ENCODE measurements at regions not wholly inside any gene's neighbourhood (a gene's known extent, or its start where the extent isn't known, plus 50 kb on each side); places are given as distances from the start of the nearest gene placed in this dataset.

DNA sequence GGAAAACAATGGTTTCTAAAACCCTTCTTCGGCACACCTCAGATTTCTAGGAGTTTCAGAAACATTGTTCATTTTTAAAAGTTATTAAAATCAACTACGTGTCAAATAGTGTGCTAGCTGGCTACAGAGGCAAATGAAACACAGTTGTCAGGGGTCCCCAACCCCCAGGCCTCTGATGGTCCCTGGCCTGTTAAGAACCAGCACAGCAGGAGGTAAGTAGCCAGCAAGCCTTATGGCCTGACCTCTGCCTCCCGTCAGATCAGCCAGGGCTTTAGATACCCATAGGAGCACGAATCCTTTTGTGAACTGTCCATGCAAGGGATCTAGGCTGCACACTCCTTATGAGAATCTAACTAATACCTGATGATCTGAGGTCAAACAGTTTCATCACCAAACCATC is 648.2 kb downstream of the FAM181B start:
- H3F3A ChIP-seq (ENCODE audit: control insufficient read depth, insufficient read depth) = no peaks in the 10 kb centered on the region
- no peak for TF ChIP-seq EZH2phosphoT487 (IDR thresholded peaks at IDR 0.05; ENCODE audit: borderline replicate concordance, low read length)
- TF ChIP-seq, protein P1, sequence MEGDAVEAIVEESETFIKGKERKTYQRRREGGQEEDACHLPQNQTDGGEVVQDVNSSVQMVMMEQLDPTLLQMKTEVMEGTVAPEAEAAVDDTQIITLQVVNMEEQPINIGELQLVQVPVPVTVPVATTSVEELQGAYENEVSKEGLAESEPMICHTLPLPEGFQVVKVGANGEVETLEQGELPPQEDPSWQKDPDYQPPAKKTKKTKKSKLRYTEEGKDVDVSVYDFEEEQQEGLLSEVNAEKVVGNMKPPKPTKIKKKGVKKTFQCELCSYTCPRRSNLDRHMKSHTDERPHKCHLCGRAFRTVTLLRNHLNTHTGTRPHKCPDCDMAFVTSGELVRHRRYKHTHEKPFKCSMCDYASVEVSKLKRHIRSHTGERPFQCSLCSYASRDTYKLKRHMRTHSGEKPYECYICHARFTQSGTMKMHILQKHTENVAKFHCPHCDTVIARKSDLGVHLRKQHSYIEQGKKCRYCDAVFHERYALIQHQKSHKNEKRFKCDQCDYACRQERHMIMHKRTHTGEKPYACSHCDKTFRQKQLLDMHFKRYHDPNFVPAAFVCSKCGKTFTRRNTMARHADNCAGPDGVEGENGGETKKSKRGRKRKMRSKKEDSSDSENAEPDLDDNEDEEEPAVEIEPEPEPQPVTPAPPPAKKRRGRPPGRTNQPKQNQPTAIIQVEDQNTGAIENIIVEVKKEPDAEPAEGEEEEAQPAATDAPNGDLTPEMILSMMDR (IDR thresholded peaks at IDR 0.05; ENCODE audit: low read depth, low read length, poor library complexity, severe bottlenecking) = no peak
- no peaks in the 10 kb centered on the region for H3K36me3 ChIP-seq (ENCODE audit: control insufficient read depth, low read length)
- no peaks in the 10 kb centered on the region for H3K9me2 ChIP-seq (replicated peaks; ENCODE audit: control insufficient read depth, low read length)
- no peak overlapping the region for H3K4me3 ChIP-seq (ENCODE audit: low read length)
- H3K9me3 ChIP-seq (ENCODE audit: control insufficient read depth, insufficient read depth, low read length) = no peaks in the 10 kb centered on the region
- H3K4me1 ChIP-seq (ENCODE audit: control insufficient read depth, low read length) = no peaks in the 10 kb centered on the region
- H4K20me1 ChIP-seq (ENCODE audit: control insufficient read depth, insufficient read depth, low read depth, low read length) = no peaks in the 10 kb centered on the region
- no peak overlapping the region for H3K27ac ChIP-seq (ENCODE audit: low read depth, low read length)
- no peaks in the 10 kb centered on the region for H3K79me2 ChIP-seq (ENCODE audit: control insufficient read depth, low read length)
- H3K4me2 ChIP-seq (ENCODE audit: low read length) = no peak overlapping the region
- H3K27me3 ChIP-seq (ENCODE audit: control insufficient read depth, low read length) = no peaks in the 10 kb centered on the region

DNA sequence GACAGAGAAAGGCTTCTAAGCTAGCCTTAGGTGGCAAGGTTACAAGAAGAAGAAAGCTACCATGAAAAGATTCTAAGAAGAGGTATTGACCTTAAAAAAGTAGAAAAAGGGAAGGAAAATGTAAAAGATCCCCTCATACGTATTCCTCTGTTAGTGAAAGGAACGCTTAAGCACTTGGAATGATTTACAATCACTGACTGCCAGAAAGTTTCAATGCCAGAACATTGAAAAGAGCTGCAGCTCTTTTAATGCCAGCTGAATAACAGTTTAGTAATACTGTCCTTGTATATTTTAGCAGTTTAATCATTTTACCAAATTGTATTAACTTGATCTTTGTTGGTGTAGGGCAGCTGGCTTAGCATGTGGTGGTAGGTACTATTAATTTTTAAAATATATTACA is 650.7 kb downstream of the FAM181B start:
- Histone ChIP-seq H3K9me2 (replicated peaks; ENCODE audit: control insufficient read depth, low read length) (no peaks in the 10 kb centered on the region), H3K27me3 (ENCODE audit: control insufficient read depth, low read length) (no peaks in the 10 kb centered on the region)

DNA sequence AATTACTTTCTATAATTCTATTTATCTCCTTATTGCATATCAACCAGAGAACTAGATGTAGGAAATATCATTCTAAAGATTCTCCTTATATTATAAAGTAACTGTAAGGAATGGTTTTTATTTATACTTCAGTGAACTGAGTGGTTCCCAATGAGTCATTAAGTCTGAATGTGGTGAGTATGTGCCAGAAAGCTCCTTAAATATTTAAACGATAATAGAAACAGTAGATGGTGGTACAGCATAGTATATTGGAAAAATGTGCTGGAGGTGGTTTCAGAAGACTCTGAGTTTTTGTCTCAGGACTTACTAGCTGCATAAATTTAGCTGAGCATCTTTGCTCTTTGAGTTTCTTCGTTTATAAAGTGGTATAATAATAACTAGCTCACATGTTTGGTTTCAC is 653.5 kb downstream of the FAM181B start:
- Histone ChIP-seq H3K79me2 (ENCODE audit: control insufficient read depth, low read length) (no peaks in the 10 kb centered on the region), H3K27me3 (ENCODE audit: control insufficient read depth, low read length) (no peaks in the 10 kb centered on the region), H3K4me2 (ENCODE audit: low read length) (no peak overlapping the region), H3K4me1 (ENCODE audit: control insufficient read depth, low read length) (no peaks in the 10 kb centered on the region), H3K9me2 (replicated peaks; ENCODE audit: control insufficient read depth, low read length) (no peaks in the 10 kb centered on the region), H3K9me3 (ENCODE audit: control insufficient read depth, insufficient read depth, low read length) (no peaks in the 10 kb centered on the region), H3K36me3 (ENCODE audit: control insufficient read depth, low read length) (no peaks in the 10 kb centered on the region), H3F3A (ENCODE audit: control insufficient read depth, insufficient read depth) (no peaks in the 10 kb centered on the region), H4K20me1 (ENCODE audit: control insufficient read depth, insufficient read depth, low read depth, low read length) (no peaks in the 10 kb centered on the region), H3K27ac (ENCODE audit: low read depth, low read length) (no peak overlapping the region), H3K4me3 (ENCODE audit: low read length) (no peak overlapping the region)
- no peak for TF ChIP-seq EZH2phosphoT487 (IDR thresholded peaks at IDR 0.05; ENCODE audit: borderline replicate concordance, low read length)
- TF ChIP-seq, protein P1 (IDR thresholded peaks at IDR 0.05; ENCODE audit: low read depth, low read length, poor library complexity, severe bottlenecking) = no peak

More for the DNA sequence above, 650.7 kb downstream of the FAM181B start:
- H4K20me1 ChIP-seq (ENCODE audit: control insufficient read depth, insufficient read depth, low read depth, low read length) = no peaks in the 10 kb centered on the region
- H3K36me3 ChIP-seq (ENCODE audit: control insufficient read depth, low read length) = no peaks in the 10 kb centered on the region
- H3F3A ChIP-seq (ENCODE audit: control insufficient read depth, insufficient read depth) = no peaks in the 10 kb centered on the region
- no peaks in the 10 kb centered on the region for H3K79me2 ChIP-seq (ENCODE audit: control insufficient read depth, low read length)
- no peaks in the 10 kb centered on the region for H3K9me3 ChIP-seq (ENCODE audit: control insufficient read depth, insufficient read depth, low read length)
- no peak overlapping the region for H3K27ac ChIP-seq (ENCODE audit: low read depth, low read length)
- H3K4me2 ChIP-seq (ENCODE audit: low read length) = no peak overlapping the region
- no peak for TF ChIP-seq EZH2phosphoT487 (IDR thresholded peaks at IDR 0.05; ENCODE audit: borderline replicate concordance, low read length)
- TF ChIP-seq, protein P1 (IDR thresholded peaks at IDR 0.05; ENCODE audit: low read depth, low read length, poor library complexity, severe bottlenecking) = no peak
- H3K4me3 ChIP-seq (ENCODE audit: low read length) = no peak overlapping the region
- H3K4me1 ChIP-seq (ENCODE audit: control insufficient read depth, low read length) = no peaks in the 10 kb centered on the region

DNA sequence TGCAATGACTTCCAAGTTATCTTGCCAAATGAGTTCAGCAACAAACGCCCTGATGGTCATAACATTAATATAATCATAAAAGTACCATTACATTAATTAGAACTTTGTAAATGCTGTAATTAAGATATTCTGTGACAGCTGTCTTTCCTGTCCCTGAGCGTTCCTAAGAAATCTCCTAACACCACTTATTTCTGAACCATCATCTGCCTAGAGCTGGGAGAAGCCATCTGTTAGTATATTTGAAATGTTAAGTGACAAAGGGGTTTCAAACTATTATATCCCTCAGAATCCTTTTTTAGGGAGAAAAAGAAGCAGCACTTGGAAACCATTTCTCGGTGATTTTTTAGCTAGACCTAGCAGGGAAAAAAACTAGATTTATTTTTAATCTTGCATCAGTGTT is 657.5 kb downstream of the FAM181B start:
- no peaks in the 10 kb centered on the region for H3F3A ChIP-seq (ENCODE audit: control insufficient read depth, insufficient read depth)
- no peaks in the 10 kb centered on the region for H3K9me2 ChIP-seq (replicated peaks; ENCODE audit: control insufficient read depth, low read length)
- no peak overlapping the region for H3K27ac ChIP-seq (ENCODE audit: low read depth, low read length)
- H3K9me3 ChIP-seq (ENCODE audit: control insufficient read depth, insufficient read depth, low read length) = no peaks in the 10 kb centered on the region
- H3K4me1 ChIP-seq (ENCODE audit: control insufficient read depth, low read length) = peaks cover 5% of the 10 kb centered on the region; the same call in 1 of the 2 replicates
- no peaks in the 10 kb centered on the region for H3K27me3 ChIP-seq (ENCODE audit: control insufficient read depth, low read length)
- H3K4me3 ChIP-seq (ENCODE audit: low read length) = no peak overlapping the region
- no peaks in the 10 kb centered on the region for H3K36me3 ChIP-seq (ENCODE audit: control insufficient read depth, low read length)
- H3K79me2 ChIP-seq (ENCODE audit: control insufficient read depth, low read length) = no peaks in the 10 kb centered on the region
- H3K4me2 ChIP-seq (ENCODE audit: low read length) = no peak overlapping the region
- H4K20me1 ChIP-seq (ENCODE audit: control insufficient read depth, insufficient read depth, low read depth, low read length) = no peaks in the 10 kb centered on the region
- TF ChIP-seq EZH2phosphoT487 (IDR thresholded peaks at IDR 0.05; ENCODE audit: borderline replicate concordance, low read length) = no peak
- TF ChIP-seq, protein P1 (IDR thresholded peaks at IDR 0.05; ENCODE audit: low read depth, low read length, poor library complexity, severe bottlenecking) = no peak
